Right kidney (tissue), 1 donor: ENCODE measurements at regions not wholly inside any gene's neighbourhood (a gene's known extent, or its start where the extent isn't known, plus 50 kb on each side); places are given as distances from the start of the nearest gene placed in this dataset.

ENCODE experiments used
- DNase-seq: peaks from one replicate; pipeline ENCODE4 v3.0.0-alpha.2; 2016

DNA sequence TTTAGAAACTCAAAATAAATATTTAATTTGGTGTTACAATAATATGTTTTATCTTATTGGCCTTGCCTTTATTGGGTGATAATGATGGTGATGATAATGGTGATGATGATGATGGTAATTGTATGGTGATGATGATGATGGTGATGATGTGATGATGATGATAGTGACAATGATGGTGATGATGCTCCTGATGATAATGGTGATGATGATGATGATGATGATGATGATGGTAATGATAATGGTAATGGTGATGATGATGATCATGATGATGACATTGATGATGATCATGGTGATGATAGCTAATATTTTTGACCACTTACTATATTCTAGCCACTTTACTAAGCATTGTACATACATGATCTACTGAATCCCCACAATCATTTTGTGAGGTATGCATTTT, 1548.6 kb upstream of the TMEM132C start:
- DNase-seq, result no peak

DNA sequence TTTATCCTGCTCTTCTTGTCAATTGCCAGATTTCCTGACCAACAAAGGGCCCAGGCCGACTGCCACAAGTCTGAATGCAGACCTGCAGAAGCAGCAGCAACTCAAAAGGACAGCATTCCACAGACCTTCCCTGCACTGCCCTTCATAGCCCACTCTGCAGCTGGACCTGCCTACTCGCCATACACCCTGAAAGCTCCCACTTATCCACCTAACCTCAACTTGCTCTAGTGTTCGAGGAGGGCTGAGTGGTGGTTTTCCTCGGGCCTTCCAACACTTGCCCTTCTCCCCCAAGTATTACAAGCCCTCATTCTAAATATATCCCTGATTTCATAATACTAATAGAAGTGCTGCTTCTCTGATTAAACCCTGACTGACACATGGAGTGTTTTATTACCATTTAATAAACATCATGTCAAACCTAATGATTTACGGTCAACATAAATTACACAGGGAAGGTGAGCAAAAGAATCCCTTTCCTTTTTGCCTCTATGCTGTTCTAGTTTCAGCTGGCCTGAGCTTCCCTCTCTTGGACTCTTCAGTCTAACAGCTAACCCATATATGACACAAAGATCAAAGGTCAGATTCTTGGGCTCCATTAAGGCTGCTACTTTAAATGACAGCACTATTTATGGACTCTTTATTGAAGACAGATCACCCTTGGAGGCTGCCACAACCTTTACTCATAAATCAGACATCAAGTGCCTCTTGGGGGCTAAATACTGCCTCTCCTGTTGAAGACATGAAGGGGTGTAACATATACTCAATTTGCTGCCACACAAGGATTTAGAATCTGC, 1546.9 kb upstream of the TMEM132C start:
- no peak for DNase-seq

DNA sequence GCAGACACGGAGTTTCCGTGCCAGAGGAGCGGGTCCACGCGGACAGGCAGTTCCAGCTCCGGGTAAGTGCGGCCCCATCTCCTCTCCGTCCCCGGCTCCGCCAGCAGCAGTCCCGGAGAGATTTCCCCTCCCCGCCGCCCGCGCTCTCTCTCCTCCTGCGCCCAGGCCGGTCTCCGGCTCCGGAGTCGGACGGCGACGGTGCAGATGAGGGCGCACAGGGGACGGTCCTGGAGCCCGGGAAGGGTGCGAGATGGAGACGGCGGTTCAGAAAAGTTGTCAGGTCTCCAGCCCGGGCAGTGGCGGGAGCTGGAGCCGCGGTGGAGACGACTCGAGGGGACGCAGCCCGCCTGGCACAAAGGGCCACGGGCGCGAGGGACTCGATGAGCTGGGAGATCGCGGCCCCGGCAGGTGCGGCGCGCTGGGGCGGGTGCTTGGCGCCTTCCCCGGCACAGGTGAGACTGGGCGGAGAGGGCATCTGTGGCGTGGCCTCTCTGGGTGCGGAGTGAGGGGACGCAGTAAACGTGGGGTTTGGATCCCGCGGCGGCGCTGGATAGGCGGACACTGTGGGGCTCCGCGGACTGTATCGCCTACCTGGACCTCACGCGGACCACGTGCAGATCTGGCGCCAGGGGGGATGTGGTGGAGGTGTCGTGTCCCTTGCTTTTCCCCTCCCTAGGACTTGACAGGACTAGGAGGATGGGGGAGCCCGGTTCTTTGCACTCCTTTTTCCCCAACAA, 1540.3 kb upstream of the TMEM132C start:
- no peak for DNase-seq

DNA sequence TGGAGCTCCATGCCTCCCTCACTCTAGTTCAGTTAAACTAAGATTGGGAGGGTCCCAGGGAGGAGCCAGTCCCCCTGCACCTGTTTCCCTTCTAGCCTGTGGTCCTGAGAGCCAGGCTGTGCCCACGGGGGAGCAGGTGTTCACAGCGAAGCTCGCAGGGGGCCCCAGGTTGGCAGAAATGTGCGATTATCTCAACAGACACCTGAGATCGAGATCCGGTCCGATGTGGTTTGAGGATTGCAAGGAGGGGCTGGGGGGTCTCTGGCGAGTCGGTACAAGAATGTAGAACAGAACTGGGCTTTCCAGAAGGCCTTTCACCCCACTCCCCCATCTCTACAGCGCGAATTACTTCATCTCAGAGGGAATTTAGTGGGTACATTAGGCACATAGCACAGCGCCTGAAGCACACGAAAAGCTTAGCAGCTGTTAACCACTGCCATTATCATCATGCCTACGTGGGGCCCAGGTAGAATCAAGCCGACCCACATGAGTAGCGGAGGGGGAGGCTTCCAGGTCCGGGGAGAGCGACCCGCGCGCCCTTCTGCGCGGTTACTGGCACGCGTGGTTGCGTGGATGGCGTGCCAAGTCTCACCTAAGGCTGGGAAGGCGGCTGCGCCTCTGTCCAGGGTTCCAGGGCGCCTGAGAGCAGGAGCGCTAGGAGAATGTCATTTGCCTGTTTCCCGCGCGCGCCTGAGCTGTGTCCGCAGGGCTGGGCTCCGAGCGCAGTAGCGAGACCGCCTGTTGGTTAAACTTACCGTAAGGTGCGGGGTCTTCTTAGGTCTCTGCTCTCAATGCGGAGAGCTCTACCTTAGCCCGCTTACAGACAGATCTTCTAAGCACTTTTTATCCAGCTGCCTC, 1539.5 kb upstream of the TMEM132C start:
- no peak for DNase-seq

DNA sequence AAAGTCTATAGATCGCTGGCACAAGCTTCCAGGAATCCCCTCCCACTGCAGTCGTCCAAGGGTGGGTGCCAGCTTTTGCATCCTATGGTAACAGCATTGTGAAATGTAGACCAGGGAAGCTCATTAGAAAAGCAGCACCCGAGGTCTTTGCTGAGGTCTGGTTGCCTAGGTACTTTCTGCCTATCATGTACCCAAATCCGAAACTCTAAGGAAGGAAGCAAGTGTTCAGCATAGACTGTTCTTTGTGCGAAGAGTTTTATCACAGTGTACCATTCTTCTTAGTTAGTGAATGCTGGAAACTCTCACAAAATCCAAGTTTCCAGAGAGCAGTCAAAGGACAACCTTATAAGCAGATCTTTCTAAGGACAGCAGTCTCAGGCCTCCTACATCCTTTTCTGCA, 1532.7 kb upstream of the TMEM132C start:
- no peak for DNase-seq

DNA sequence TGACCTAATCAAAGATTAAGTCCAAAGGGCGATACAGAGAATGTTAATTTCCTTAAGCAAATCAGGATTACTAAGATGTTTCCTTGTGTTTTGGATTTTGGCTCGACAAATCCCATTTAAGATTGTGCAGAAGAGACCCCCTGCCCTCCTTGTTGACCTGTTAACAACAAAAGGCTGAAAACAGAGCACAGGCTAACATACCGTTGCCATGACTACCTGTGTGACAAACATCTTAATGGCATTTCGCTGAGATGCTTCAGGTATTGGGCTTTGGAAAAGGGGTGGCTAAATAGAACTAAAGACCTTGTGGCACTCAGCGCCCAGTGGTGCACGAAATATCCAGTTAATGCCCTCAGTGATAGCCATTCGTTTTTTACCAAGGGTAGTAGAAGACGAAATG, 1532.3 kb upstream of the TMEM132C start:
- DNase-seq, result no peak

DNA sequence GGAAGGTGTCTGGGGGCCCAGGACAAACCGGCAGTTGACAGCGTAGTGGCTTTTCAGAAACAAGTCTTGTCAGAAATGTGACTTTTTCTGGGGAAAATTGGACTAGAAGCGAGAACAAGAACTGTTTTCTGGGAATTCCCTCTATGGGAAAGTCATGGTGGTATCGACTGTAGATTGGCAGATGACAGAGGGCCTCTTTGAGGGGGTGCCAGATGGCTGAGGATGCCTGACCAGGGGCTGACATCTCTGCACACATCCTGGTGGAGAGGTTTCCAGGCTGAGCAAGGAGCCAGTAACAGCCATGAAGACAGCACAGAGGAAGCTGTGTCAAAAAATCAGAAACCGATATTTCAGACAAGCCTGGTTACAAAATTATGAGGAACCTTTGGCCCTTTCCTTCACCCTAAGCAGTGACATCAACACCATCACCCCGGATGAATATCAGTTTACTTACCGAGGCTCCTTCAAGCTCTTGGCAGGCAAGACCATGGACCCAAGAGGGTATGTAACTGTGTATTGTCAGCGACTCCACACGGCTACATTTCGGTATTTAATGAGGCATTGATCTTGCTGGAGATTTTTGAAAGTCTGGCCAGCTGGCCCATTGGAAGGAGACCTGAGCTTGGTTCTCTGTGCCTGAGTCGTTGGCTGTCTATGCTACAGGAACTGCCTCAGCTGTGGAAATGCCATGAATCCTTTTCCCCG, 1525.3 kb upstream of the TMEM132C start:
- DNase-seq, result no peak

DNA sequence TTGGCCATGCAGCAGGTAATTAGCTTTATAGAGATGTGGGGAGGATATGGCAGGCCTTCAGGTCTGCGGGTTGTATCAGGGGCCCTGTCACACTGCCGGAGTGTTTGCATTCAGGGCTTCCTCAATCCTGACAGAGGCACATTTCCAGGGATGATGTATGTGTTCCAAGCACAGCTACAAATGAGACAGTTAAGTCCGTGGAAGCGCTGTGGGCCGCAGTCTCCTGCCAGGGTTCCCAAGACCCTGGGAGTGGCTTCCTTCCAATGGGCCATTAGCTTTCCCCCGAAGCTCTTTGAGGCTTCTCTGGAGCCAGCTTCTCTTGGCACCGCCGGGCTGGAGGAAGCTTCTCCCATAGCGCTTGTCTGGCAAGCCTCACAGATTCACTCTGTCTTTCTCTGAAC, 1524.7 kb upstream of the TMEM132C start:
- DNase-seq, result no peak

DNA sequence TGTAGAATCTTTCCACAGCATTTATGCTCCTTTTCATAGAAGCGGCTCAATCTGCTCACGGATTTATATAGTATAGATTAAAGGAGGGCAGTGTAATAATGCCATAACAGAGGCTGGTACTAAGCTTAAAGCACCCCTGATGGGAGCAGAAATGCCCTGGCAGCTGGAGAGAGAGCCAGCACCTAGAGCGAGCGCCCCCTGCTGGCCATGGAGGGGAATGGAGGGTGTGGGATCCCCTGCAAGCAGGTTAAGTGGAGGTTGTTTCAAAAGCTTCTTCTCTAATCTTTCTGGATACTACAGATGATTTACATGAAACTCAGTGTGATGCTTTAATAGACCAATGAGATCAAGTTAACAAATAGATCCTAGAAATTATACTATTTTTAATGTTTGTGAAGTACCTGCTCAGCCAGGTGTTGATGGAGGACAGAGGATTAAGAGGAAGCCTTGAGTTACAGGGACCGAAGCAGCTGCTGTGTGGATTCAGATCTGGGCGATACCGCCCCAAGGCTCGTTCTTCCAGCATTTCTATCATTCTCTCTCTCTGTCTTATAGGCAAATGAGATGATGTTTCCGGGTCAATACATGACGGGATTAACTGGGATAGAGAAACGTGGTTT, 1519.3 kb upstream of the TMEM132C start:
- DNase-seq, result no peak

DNA sequence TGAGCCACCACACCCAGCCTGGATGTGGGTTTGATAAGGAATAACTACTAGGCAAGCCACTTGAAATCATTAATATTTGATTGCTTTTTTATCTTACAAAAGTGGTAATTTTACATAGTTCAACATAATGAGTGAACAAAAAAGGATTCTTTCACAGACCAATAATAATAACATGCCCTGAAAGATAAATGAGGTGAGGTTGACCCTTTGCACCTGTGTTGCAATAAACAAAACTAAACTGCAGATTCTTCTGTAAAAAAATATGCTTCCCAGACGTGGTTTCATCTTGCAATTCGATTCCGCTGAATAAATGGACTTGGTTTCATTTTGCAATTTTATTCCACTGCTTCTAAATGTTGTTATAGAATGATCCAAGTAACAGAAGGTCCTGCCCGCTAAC, 1514.9 kb upstream of the TMEM132C start:
- DNase-seq, result no peak

DNA sequence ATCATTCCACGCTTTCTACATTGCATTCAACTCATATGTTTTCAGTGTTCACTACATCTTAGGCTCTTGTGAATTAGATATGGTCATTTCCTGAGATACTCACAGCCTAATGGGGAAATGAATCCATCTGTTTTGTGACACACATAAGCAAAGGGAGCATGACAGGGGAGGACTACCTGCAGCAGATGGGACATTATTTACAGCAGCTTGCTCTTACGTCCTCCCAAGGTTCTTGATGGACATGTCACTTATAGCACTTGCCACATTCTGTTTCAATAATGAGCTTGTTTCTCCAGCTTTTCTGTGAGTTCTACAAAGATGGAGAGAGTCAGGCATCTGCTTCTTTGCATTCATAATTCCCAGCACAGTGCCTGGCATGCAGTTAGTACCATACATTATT, 1509.6 kb upstream of the TMEM132C start:
- DNase-seq, result no peak

DNA sequence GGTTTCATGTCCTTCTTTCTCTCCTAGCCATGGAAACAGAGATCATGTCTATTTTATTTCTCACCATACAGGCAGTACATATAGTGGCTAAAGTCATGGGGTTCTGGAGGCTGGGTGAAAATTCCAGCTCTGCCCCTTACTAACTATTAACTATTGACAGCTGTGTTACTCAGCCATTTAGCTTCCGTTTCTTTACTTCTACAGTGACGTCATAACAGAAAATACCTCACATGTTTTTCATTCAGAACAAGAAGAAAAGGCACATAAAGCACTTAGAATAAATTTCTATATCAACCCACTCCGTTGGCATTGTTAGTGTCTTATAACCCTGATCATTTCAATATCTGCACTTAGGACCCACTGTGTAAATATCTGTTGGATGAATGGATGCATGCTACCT, 1506.9 kb upstream of the TMEM132C start:
- DNase-seq, result no peak

DNA sequence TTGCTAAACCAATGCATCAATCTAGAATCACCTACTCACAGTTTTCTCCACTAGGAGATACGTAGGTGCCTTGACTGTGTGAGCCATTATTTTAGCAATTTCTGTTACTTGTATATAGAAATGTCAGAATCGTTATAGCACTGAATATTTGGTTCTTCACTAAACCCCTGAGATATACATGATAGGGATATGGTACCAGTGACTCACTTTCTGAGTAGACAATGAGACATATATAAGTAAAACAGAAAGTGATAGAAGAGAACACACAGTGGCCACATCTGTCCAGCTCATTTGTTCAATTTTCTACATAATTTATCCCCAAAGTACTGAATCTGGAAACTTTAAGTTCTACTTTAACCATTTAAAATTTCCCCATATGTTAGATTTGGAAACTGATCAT, 1505.5 kb upstream of the TMEM132C start:
- no peak for DNase-seq

DNA sequence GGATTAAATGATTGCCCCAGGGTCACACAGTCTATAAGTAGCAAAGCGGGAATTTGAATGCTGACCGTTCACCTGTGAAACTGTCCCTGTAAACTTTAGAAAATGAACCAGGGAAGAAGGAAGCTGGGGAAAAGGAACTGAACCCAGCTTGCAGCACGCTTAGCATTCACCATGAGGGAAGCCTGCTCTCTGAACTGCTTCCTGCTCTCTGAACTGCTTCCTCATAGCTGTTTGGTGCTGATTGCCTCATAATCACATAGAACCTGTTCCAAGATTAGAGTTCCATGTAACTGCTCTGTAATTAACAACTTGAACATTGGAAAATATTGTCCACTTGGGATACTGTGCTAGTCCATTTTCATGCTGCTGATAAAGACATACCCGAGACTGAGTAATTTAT, 1504.8 kb upstream of the TMEM132C start:
- no peak for DNase-seq

DNA sequence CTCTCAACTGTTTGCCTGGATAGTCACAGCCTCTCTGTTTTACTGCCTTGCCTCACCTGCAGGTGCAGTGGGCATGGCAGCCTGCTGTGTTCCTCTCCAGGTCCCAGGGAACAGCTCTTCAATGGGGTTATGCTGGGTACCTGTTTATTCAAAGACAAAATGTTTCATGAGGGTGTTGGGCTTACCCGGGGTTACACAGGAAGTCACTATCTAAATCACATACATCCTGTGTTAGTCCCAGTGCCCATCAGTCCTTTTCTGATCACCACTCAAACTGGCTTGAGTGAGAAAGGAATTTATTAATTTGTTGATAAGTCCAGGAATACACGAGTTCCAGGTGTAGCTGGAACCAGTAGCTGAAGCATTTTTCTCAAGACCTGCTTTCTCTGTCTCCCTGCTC, 1503.6 kb upstream of the TMEM132C start:
- DNase-seq, result no peak

DNA sequence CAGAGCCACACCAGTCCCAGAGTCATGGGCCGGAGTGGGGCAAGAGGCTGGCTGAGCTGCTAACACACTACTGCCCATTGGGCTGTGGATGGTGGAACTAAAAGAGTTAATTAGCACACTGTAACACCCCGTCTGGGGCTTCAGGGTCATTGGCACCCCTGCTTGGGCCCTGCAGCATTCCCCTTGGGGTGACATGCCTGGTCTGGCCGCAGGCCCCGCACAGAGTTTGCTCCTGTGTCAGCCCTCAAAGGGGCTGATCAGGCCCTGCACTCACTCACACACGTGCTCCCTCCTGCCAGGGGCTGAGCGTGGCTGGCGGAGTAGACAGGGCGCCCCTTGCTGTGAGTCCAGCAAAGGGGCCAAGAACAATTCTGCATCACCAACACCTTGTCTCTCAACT, 1499.6 kb upstream of the TMEM132C start:
- DNase-seq, result no peak

DNA sequence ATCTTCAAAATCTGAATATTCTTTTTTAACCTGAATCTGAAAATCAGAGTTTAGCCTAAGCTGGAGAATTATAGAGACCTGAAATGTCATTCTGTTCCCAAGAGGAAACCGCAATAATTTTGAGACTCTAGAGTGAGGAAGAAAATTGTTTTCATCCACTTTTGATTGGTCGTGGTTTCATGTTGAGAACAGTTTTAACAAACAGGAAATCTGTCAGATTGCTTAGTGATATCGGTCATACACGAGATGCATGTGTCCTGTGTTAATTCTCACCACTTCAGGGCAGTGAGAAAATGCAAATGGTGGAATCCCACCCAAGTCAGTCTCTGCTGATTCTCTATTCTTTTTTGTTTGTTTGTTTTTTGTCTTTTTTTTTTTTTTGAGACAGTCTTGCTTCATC, 1498.5 kb upstream of the TMEM132C start:
- DNase-seq, result no peak

DNA sequence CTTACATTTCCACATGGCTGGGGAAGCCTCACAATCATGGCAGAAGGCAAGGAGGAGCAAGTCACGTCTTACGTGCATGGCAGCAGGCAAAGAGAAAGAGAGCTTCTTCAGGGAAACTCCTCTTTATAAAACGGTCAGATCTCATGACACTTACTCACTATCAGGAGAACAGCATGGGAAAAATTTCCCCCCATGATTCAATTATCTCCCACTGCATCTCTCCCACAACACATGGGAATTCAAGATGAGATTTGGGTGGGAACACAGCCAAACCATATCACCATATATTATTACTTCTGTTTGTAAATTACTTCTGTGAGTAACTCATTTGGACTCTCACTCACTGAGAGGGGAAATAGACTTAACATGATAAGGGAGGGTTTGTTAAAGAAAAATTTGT, 1496.8 kb upstream of the TMEM132C start:
- DNase-seq, result no peak

DNA sequence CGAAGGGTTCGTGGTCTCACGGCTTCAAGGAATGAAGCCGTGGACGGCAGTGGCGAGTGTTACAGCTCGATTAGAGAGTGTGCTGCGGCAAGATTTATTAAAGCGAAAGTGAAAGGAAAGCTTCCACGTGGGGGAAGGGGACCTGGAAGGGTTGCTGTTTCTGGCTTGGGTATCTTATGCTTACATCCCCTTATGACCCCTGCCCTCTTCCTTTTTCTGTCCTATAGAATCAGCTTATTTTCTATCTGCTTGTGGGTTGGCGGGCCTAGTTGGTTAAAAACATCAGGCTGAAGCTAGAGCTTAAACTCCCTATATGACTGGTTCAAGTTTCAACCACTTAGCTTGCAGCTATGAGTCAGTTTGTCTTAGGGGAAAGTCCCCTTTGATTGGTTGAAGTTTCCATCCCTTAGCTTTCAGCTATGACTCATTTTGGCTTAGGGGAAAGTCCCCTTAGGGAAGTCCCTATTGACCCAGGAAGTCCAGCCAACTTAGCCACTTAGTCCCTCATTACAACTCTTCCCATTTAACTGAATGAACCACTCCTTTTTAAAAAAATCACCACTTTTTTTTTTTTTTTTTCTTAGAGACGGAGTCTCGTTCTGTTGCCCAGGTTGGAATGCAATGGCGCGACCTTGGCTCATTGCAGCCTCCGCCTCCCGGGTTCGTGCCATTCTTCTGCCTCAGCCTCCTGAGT, 1494.7 kb upstream of the TMEM132C start:
- no peak for DNase-seq

DNA sequence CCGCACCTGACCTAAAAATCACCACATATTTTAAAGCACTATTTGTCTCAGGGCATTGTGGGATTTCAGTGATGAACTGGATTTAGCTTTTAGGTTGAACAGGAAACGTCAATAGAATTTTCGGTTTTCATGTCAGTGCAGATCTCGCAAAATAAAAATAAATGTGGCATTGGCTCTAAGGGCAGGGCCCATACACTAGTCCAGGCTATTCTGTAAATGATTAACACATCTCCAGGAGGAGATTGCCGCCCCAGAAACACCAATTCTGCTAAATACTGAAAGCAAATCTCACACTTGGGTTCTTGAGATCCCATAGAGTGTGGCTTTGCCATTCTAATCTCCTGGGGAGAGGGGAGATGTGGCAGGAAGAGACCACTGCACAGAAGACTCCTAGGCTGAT, 1494.0 kb upstream of the TMEM132C start:
- DNase-seq, result no peak

DNA sequence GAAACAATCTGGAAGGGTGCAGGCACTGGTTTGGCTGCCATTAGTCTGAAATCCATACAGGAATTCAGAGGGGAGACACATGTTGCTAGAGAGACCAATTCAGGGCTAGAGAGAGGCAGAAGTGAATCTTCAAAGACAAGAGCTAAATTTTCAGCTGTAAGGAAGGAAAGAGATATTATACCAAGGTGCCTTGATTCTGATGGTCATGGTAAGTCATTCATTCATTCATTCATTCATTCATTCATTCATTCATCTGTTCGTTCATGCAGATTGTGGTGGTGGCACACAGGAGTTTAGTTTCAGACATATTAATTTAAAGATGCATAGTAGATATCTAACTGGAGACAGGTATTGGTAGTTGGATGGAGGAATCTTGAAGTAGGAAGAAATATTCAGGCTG, 1493.5 kb upstream of the TMEM132C start:
- DNase-seq, result no peak
